HepG2 (cell line): ENCODE measurements at regions not wholly inside any gene's neighbourhood (a gene's known extent, or its start where the extent isn't known, plus 50 kb on each side); places are given as distances from the start of the nearest gene placed in this dataset.

Experiments used
- ATF2 ChIP-seq: sonication (generic); formaldehyde crosslinking; IDR thresholded peaks from 2 replicates; pipeline ENCODE4 v1.4.0; 2020; ENCODE audit warnings: missing genetic modification reagents
- ATF3 ChIP-seq: sonication (generic); formaldehyde crosslinking; IDR thresholded peaks from 2 replicates; pipeline ENCODE4 v1.4.0; 2020; ENCODE audit warnings: missing genetic modification reagents
- FLYWCH1 ChIP-seq: sonication (generic); formaldehyde crosslinking; IDR thresholded peaks from 2 replicates; pipeline ENCODE4 v1.8.1; 2023; ENCODE audit warnings: mild to moderate bottlenecking, missing genetic modification reagents
- MZF1 ChIP-seq: sonication (generic); formaldehyde crosslinking; IDR thresholded peaks from 2 replicates; pipeline ENCODE4 v1.8.1; 2023; ENCODE audit warnings: mild to moderate bottlenecking, missing genetic modification reagents, borderline replicate concordance
- NRL ChIP-seq: sonication (generic); formaldehyde crosslinking; IDR thresholded peaks from 2 replicates; pipeline ENCODE4 v1.5.0; 2020; ENCODE audit warnings: missing genetic modification reagents, mild to moderate bottlenecking, moderate library complexity, borderline replicate concordance
- YY1 ChIP-seq: IDR thresholded peaks from 2 replicates; pipeline ENCODE4 v1.6.1; 2011; ENCODE audit warnings: low read length, low read depth, moderate library complexity, mild to moderate bottlenecking; ENCODE audit not compliant: insufficient read depth, insufficient replicate concordance
- ZNF670 ChIP-seq: sonication (generic); formaldehyde crosslinking; IDR thresholded peaks from 2 replicates; pipeline ENCODE4 v1.8.0; 2022; ENCODE audit warnings: mild to moderate bottlenecking, missing genetic modification reagents, borderline replicate concordance
- ZNF776 ChIP-seq: sonication (generic); formaldehyde crosslinking; IDR thresholded peaks from 2 replicates; pipeline ENCODE4 v1.4.0; 2020; ENCODE audit warnings: mild to moderate bottlenecking, missing genetic modification reagents
- TF ChIP-seq, protein P1 (sequence below): sonication (generic); formaldehyde crosslinking; IDR thresholded peaks from 2 replicates; pipeline ENCODE4 v1.4.0; 2020; ENCODE audit warnings: missing genetic modification reagents

DNA sequence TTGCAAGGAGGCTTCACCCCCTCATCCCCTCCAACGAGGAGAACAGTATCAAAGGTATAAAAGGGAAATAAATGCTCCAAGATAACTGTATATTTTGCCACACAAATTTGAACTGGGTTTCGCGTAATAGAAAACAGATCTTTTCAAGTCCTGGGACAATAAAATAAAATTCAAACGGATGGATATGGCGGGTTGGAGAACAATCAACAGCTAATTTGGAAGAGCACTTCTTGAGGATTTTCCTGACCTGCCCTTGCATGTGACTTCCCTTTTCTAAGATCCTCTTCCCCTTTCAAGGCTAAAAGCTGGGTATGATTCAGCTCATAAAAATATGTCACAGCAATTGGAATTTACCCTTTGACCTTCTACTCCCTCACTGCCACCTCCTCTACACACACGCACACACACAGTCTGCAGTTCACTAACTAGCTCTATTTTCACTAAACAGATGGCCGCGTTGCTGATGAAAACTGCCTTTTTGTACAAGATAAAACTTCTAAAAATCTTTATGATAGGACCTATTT is 386.9 kb downstream of the FIGN start:
- TF ChIP-seq NRL (no peak), MZF1 (CRISPR knock-in tag) (no peak), ZNF776 (CRISPR knock-in tag) (no peak), YY1 (no peak), ATF3 (CRISPR knock-in tag) (no peak), ATF2 (no peak), FLYWCH1 (CRISPR knock-in tag) (no peak), ZNF670 (CRISPR knock-in tag) (no peak)
- TF ChIP-seq, protein P1, sequence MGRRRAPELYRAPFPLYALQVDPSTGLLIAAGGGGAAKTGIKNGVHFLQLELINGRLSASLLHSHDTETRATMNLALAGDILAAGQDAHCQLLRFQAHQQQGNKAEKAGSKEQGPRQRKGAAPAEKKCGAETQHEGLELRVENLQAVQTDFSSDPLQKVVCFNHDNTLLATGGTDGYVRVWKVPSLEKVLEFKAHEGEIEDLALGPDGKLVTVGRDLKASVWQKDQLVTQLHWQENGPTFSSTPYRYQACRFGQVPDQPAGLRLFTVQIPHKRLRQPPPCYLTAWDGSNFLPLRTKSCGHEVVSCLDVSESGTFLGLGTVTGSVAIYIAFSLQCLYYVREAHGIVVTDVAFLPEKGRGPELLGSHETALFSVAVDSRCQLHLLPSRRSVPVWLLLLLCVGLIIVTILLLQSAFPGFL, result no peak
